ENCODE measurements at regions not wholly inside any gene's neighbourhood (a gene's known extent, or its start where the extent isn't known, plus 50 kb on each side); places are given as distances from the start of the nearest gene placed in this dataset.
A peak's percentile ranks its signal among the peaks of the same experiment; 100 is the strongest.
"Not testable (repeated sequence)": the region's sequence is repeated elsewhere in the genome, so short reads cannot be mapped to it uniquely, and the experiment has no call there.

GRCh38 chr14:59018978-59019377 lies 169.5 kb upstream of the DAAM1 start:
- CTCF ChIA-PET = interaction anchor here (1.2 to 2.1 kb wide), 3 partner anchors 9 to 382 kb away, joined by 4 to 9 read pairs (median 4); no protein-coding TSS in a partner anchor
- Histone ChIP-seq H3K27me3 (ENCODE audit: control insufficient read depth, insufficient read depth, low read length) (no peaks in the 10 kb centered on the region), H3K36me3 (ENCODE audit: control insufficient read depth, insufficient read depth, low read length) (no peaks in the 10 kb centered on the region), H3K4me3 (ENCODE audit: low read depth, low read length) (no peak overlapping the region)
- no peak for DNase-seq (ENCODE audit: low read depth)
- peak; percentile 36 for TF ChIP-seq CTCF (IDR thresholded peaks at IDR 0.05; ENCODE audit: insufficient read depth, low read depth, low read length)
- POLR2A ChIA-PET = no interaction called here

- Histone ChIP-seq H3K4me3 (ENCODE audit: low read depth, low read length) (no peak overlapping the region), H3K27me3 (ENCODE audit: control insufficient read depth, insufficient read depth, low read length) (no peaks in the 10 kb centered on the region), H3K36me3 (ENCODE audit: control insufficient read depth, insufficient read depth, low read length) (no peaks in the 10 kb centered on the region)
- peak; percentile 54 for TF ChIP-seq CTCF (IDR thresholded peaks at IDR 0.05; ENCODE audit: insufficient read depth, low read depth, low read length)
- ChIA-PET POLR2A (no interaction called here), CTCF (interaction anchor here (0.6 to 2.1 kb wide), 11 partner anchors 8 to 511 kb away, joined by 3 to 9 read pairs (median 3); no protein-coding TSS in a partner anchor)
- no peak for DNase-seq (ENCODE audit: low read depth)
Measured at GRCh38 chr14:59020382-59020781, 168.1 kb upstream of the DAAM1 start.

- POLR2A ChIA-PET = no interaction called here
Measured at GRCh38 chr14:59022144-59022543, 166.3 kb upstream of the DAAM1 start.

GRCh38 chr14:59026081-59026480 lies 162.4 kb upstream of the DAAM1 start:
- TF ChIP-seq CTCF (IDR thresholded peaks at IDR 0.05; ENCODE audit: insufficient read depth, low read depth, low read length) = no peak
- no peak for DNase-seq (ENCODE audit: low read depth)
- H3K4me3 ChIP-seq (ENCODE audit: low read depth, low read length) = no peak overlapping the region
- H3K27me3 ChIP-seq (ENCODE audit: control insufficient read depth, insufficient read depth, low read length) = no peaks in the 10 kb centered on the region
- ChIA-PET CTCF (no interaction called here), POLR2A (no interaction called here)
- H3K36me3 ChIP-seq (ENCODE audit: control insufficient read depth, insufficient read depth, low read length) = no peaks in the 10 kb centered on the region

More at GRCh38 chr14:59022144-59022543, 166.3 kb upstream of the DAAM1 start:
- DNase-seq (ENCODE audit: low read depth) = no peak
- no peak for TF ChIP-seq CTCF (IDR thresholded peaks at IDR 0.05; ENCODE audit: insufficient read depth, low read depth, low read length)
- CTCF ChIA-PET = interaction anchor here (1.1 kb wide), 1 partner anchor 18 kb away, joined by 5 read pairs; no protein-coding TSS in a partner anchor
- Histone ChIP-seq H3K36me3 (ENCODE audit: control insufficient read depth, insufficient read depth, low read length) (no peaks in the 10 kb centered on the region), H3K27me3 (ENCODE audit: control insufficient read depth, insufficient read depth, low read length) (no peaks in the 10 kb centered on the region), H3K4me3 (ENCODE audit: low read depth, low read length) (no peak overlapping the region)

- CTCF ChIA-PET = interaction anchor here (1.3 kb wide), 1 partner anchor 388 kb away, joined by 5 read pairs; the partner anchor contains the start of gene DACT1
- H3K4me3 ChIP-seq (ENCODE audit: low read depth, low read length); POLR2A ChIA-PET; H3K27me3 ChIP-seq (ENCODE audit: control insufficient read depth, insufficient read depth, low read length); H3K36me3 ChIP-seq (ENCODE audit: control insufficient read depth, insufficient read depth, low read length); DNase-seq (ENCODE audit: low read depth): not testable (repeated sequence)
Measured at GRCh38 chr14:59026640-59027039, 161.8 kb upstream of the DAAM1 start.

Data from BJ (cell line).